Right lobe of liver (tissue), 4 donors: ENCODE measurements at regions not wholly inside any gene's neighbourhood (a gene's known extent, or its start where the extent isn't known, plus 50 kb on each side); places are given as distances from the start of the nearest gene placed in this dataset.

ENCODE experiments used
- POLR2A ChIP-seq: fragments of 450-650 bp; IDR thresholded peaks from one replicate; pipeline ENCODE4 v1.6.1; 2017; ENCODE audit warnings: antibody characterized with exemption, mild to moderate bottlenecking
- TF ChIP-seq, protein P1 (sequence below), 4 donors: fragments of 200-600 bp in 3 of 4; fragments of 450-650 bp in 1 of 4; IDR thresholded peaks; one replicate each; pipeline versions ENCODE4 v1.5.1 to v1.8.0; 2016 to 2022; ENCODE audit warnings: antibody characterized with exemption in 4 of 4, mild to moderate bottlenecking in 2 of 4
- donor health status: DM: no; HTN: no; CAD: no.
- donor health status: DM: no; HTN: no; CAD: no.
- donor health status: DM: no; HTN: yes; CAD: no.

DNA sequence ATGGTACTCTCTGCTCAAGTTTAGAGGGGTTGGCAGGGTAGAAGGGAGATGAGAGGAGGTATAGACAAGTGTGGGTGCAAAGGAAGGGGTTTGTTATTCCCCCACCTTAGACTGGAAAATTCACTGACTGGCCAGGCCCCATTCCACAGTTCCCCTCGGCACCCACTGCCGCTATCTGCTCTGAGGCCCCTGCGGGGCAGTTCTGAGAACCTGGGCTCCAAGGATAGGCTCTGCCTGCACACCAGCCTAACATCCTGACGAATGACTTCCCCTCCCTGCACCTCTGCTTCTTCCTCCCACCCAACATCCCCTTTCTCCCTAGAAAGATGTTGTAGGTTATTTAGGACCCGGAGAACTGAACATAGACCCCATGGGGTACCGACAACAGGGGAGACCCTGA is 303.9 kb upstream of the HDAC4 start:
- TF ChIP-seq, protein P1, sequence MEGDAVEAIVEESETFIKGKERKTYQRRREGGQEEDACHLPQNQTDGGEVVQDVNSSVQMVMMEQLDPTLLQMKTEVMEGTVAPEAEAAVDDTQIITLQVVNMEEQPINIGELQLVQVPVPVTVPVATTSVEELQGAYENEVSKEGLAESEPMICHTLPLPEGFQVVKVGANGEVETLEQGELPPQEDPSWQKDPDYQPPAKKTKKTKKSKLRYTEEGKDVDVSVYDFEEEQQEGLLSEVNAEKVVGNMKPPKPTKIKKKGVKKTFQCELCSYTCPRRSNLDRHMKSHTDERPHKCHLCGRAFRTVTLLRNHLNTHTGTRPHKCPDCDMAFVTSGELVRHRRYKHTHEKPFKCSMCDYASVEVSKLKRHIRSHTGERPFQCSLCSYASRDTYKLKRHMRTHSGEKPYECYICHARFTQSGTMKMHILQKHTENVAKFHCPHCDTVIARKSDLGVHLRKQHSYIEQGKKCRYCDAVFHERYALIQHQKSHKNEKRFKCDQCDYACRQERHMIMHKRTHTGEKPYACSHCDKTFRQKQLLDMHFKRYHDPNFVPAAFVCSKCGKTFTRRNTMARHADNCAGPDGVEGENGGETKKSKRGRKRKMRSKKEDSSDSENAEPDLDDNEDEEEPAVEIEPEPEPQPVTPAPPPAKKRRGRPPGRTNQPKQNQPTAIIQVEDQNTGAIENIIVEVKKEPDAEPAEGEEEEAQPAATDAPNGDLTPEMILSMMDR (IDR thresholded peaks at IDR 0.05): no peak
- TF ChIP-seq POLR2A: no peak
